Calu3 (cell line): ENCODE measurements at regions not wholly inside any gene's neighbourhood (a gene's known extent, or its start where the extent isn't known, plus 50 kb on each side); places are given as distances from the start of the nearest gene placed in this dataset.

Experiments used
- BruUV-seq: library from RNA; stranded (reverse); fragments of 400-500 nt; replicated peaks from 2 replicates; lab custom pipeline; 2021; lab: Mats Ljungman, UMichigan
- CTCF ChIA-PET: fragments of 300-600 bp; sonication (Branson Sonifier 250); formaldehyde crosslinking; loops from one replicate; lab custom pipeline; 2022; ENCODE audit warnings: antibody characterized with exemption; lab: Charles Lee
- DNase-seq: peaks from one replicate; pipeline ENCODE4 v3.0.0; 2022
- H3K27ac Mint-ChIP-seq: one replicate; pipeline ENCODE4 v1.8.0; 2022; ENCODE audit warnings: mixed read lengths; ENCODE audit not compliant: unreplicated experiment
- H3K27me3 Mint-ChIP-seq: one replicate; pipeline ENCODE4 v1.8.0; 2022; ENCODE audit warnings: mixed read lengths; ENCODE audit not compliant: unreplicated experiment
- H3K36me3 Mint-ChIP-seq: one replicate; pipeline ENCODE4 v1.8.0; 2022; ENCODE audit warnings: mild to moderate bottlenecking, moderate library complexity, mixed read lengths; ENCODE audit not compliant: insufficient read depth, unreplicated experiment
- H3K4me1 Mint-ChIP-seq: one replicate; pipeline ENCODE4 v1.8.0; 2022; ENCODE audit warnings: mild to moderate bottlenecking, low read depth, mixed read lengths; ENCODE audit not compliant: unreplicated experiment
- H3K4me3 Mint-ChIP-seq: one replicate; pipeline ENCODE4 v1.8.0; 2022; ENCODE audit warnings: mild to moderate bottlenecking, low read depth, moderate library complexity, mixed read lengths; ENCODE audit not compliant: unreplicated experiment
- H3K9me3 Mint-ChIP-seq: one replicate; pipeline ENCODE4 v1.8.0; 2022; ENCODE audit warnings: low read depth, mixed read lengths; ENCODE audit not compliant: unreplicated experiment
- CTCF ChIP-seq: fragments of 200-600 bp; IDR thresholded peaks from one replicate; pipeline ENCODE4 v1.8.0; 2022; ENCODE audit warnings: antibody characterized with exemption; ENCODE audit not compliant: unreplicated experiment
- intact Hi-C: fragments of 100-400 bp; cut with micrococcal nuclease; formaldehyde crosslinking; loops from one replicate; pipeline ENCODE4 v1.10.0; 2022; ENCODE audit not compliant: unreplicated experiment

- DNase-seq = no peak
- Mint-ChIP-seq H3K36me3 (no peaks in the 10 kb centered on the region), H3K27ac (no peak overlapping the region), H3K9me3 (no peaks in the 10 kb centered on the region), H3K4me1 (no peaks in the 10 kb centered on the region), H3K27me3 (no peaks in the 10 kb centered on the region), H3K4me3 (no peak overlapping the region)
- BruUV-seq = no TSS peak
- no peak for TF ChIP-seq CTCF
- CTCF ChIA-PET = no interaction called here
- intact Hi-C loops = no loop called here
These were observed 343.5 kb downstream of the NFIB start for GRCh38 chr9:13970426-13970825.

- no peak for DNase-seq
- H3K27ac Mint-ChIP-seq = no peak overlapping the region
- H3K36me3 Mint-ChIP-seq = no peaks in the 10 kb centered on the region
- CTCF ChIA-PET = no interaction called here
- no peaks in the 10 kb centered on the region for H3K9me3 Mint-ChIP-seq
- H3K27me3 Mint-ChIP-seq = no peaks in the 10 kb centered on the region
- no peak overlapping the region for H3K4me3 Mint-ChIP-seq
- TF ChIP-seq CTCF = no peak
- H3K4me1 Mint-ChIP-seq = no peaks in the 10 kb centered on the region
- BruUV-seq = no TSS peak
- intact Hi-C loops = no loop called here
These were observed 343.9 kb downstream of the NFIB start for GRCh38 chr9:13970018-13970417.

GRCh38 chr9:13967438-13967837 lies 346.5 kb downstream of the NFIB start:
- BruUV-seq = no TSS peak
- no peak for TF ChIP-seq CTCF
- DNase-seq = no peak
- H3K27ac Mint-ChIP-seq = no peak overlapping the region
- H3K27me3 Mint-ChIP-seq = no peaks in the 10 kb centered on the region
- no peaks in the 10 kb centered on the region for H3K36me3 Mint-ChIP-seq
- no peak overlapping the region for H3K4me3 Mint-ChIP-seq
- intact Hi-C loops = no loop called here
- no peaks in the 10 kb centered on the region for H3K4me1 Mint-ChIP-seq
- no peaks in the 10 kb centered on the region for H3K9me3 Mint-ChIP-seq
- CTCF ChIA-PET = no interaction called here

GRCh38 chr9:13967011-13967410 lies 346.9 kb downstream of the NFIB start:
- Mint-ChIP-seq H3K36me3 (no peaks in the 10 kb centered on the region), H3K27ac (no peak overlapping the region), H3K4me1 (no peaks in the 10 kb centered on the region), H3K27me3 (no peaks in the 10 kb centered on the region), H3K9me3 (no peaks in the 10 kb centered on the region), H3K4me3 (no peak overlapping the region)
- no TSS peak for BruUV-seq
- DNase-seq = no peak
- no peak for TF ChIP-seq CTCF
- intact Hi-C loops = no loop called here
- CTCF ChIA-PET = no interaction called here
